ENCODE measurements at regions not wholly inside any gene's neighbourhood (a gene's known extent, or its start where the extent isn't known, plus 50 kb on each side); places are given as distances from the start of the nearest gene placed in this dataset.
"Not testable (repeated sequence)": the region's sequence is repeated elsewhere in the genome, so short reads cannot be mapped to it uniquely, and the experiment has no call there.

DNA sequence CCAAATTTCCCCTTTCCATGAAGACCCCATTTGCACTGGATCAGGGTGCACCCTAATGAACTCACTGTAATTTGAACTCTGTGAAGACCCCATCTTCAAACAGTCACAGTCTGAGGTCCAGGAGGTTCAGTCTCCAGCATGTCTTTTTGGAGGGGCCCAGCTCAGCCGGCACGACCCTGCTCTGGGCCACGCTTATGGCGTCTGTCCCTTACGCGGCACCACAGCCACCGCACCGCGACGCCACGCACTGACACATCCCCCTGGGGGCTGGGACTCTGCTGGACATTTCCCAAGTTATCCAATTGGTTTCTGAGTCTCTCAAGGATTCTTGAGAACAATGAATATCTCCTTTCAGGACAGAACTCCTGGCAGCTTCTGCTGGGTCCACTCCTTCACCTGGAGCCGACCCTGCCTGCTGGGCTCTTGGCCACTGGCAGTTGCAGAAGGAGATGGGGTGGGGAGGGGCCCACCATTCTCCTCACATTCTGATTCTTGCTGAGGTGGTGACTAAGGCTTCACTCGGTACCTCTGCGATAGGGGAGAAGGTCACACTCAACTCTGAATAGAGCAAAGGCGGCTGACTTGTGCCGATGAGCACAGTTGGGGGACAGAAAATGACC is 124.0 kb downstream of the RTP5 start:
- no peak overlapping the region for H3K4me3 Mint-ChIP-seq
- H3K36me3 Mint-ChIP-seq: peaks cover 0 to 16% (median 7%) of the 10 kb centered on the region in 3 donors
- POLR2A ChIA-PET: no interaction called here
- no peaks in the 10 kb centered on the region for H3K9me3 Mint-ChIP-seq
- peaks cover 0 to 5% (median under 1%) of the 10 kb centered on the region in 4 donors for H3K4me1 Mint-ChIP-seq
- no peaks in the 10 kb centered on the region for H3K27me3 Mint-ChIP-seq
- H3K27ac Mint-ChIP-seq: peak overlapping the region in 1 of 10 donors; percentile 29
- DNase-seq (no peak), ATAC-seq (no peak)

DNA sequence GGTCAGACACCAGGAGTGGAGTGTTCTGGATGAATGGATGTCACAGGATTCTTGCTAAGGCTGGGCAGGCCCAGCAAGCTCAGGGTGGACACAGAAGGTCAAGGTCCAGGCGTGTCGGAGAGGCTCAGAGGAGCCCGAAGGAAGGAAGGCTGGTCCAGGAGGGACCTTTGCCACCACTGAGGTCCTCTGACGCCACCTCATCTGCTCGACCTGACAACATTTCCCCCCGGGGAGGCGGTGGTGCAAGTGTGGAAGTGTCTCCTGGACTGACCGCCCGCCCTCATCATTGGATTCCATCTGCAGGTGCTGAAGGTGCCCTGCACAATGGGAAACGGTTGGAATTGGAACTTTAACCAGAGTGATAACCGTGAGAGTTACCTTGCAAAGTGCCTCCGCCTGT is 124.6 kb downstream of the RTP5 start:
- no peaks in the 10 kb centered on the region for H3K9me3 Mint-ChIP-seq
- no peak overlapping the region for H3K4me3 Mint-ChIP-seq
- no peak overlapping the region for H3K27ac Mint-ChIP-seq
- peaks cover 0 to 5% (median 0%) of the 10 kb centered on the region in 4 donors for H3K4me1 Mint-ChIP-seq
- POLR2A ChIA-PET: no interaction called here
- ATAC-seq: no peak
- no peak for DNase-seq
- no peaks in the 10 kb centered on the region for H3K27me3 Mint-ChIP-seq
- H3K36me3 Mint-ChIP-seq: peaks cover 0 to 16% (median 7%) of the 10 kb centered on the region in 3 donors

DNA sequence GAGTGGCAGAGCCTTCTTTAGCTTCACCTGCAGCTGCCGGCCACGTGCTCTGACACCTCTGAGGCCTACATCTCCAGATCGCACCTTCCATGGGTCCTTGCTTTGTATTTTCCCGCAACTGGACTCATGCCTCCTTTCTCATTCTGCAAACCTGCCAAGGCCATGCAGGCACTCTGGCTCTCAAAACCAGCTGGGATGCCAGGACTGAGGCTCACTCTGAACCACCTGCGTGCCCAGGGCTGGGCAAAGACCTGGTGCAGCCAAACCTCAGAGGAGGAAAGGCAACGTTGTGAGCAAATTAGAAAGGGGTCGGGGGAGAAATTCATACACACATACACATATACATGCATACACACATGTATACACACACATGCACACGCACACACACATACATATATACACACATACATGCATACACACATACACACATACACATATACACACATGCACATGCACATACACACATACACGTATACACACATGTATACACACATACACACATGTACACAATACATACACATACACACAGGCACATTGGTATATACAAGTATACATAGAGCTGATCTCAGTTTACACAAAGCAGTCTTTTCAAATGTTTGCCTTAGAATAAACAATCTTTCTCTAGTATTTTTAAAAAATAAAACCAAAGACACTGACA is 125.2 kb downstream of the RTP5 start:
- peaks cover 0 to 3% (median 0%) of the 10 kb centered on the region in 4 donors for H3K4me1 Mint-ChIP-seq
- H3K9me3 Mint-ChIP-seq: no peaks in the 10 kb centered on the region
- no peak for ATAC-seq
- no peak overlapping the region for H3K4me3 Mint-ChIP-seq
- H3K27me3 Mint-ChIP-seq: no peaks in the 10 kb centered on the region
- DNase-seq: no peak
- POLR2A ChIA-PET: no interaction called here
- H3K36me3 Mint-ChIP-seq: peaks cover 0 to 16% (median 7%) of the 10 kb centered on the region in 3 donors
- H3K27ac Mint-ChIP-seq: no peak overlapping the region

DNA sequence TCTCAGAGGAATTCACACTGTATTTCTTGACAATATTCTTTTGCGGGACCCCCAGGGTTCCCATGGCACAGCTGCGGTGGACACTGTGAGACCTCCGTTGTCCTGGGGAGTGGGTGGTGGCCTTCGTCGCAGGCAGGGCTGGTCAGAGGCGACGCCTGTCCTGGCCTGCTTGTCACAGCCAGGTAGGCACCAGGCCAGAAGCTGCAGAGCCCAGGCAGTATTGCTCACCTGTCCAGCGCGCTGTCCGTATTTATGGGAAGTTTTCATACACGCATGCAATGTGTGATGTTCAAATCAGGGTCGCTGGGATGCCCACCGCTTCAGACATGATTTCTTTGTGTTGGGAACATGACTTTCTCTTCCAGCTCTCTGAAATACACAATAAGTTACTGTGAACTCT is 126.6 kb downstream of the RTP5 start:
- no peaks in the 10 kb centered on the region for H3K9me3 Mint-ChIP-seq
- DNase-seq: no peak
- no peak overlapping the region for H3K4me3 Mint-ChIP-seq
- no peak overlapping the region for H3K27ac Mint-ChIP-seq
- no peak for ATAC-seq
- POLR2A ChIA-PET: no interaction called here
- peaks cover 0 to 3% (median under 1%) of the 10 kb centered on the region in 4 donors for H3K4me1 Mint-ChIP-seq
- no peaks in the 10 kb centered on the region for H3K27me3 Mint-ChIP-seq
- peaks cover 0 to 16% (median 7%) of the 10 kb centered on the region in 3 donors for H3K36me3 Mint-ChIP-seq

DNA sequence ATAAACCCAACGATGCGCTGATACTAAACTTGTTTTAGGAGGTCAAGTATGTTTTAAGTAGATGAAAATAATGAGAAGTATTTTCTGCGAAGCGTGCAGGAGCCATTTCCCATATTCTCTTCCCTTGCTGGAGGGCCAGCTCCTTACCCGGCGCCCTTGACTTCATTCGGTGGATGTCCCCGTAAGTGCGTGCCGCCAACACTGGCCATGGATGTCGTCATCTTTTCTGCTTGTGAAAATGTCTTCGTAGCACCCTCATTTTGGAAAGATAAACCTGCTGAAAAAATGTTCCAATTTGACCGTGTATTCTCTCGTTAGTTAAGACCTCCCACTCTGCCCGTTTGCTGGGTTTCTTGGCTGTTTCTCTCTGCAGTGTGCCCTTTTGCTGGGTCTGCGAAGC is 127.5 kb downstream of the RTP5 start:
- Mint-ChIP-seq H3K4me1 (peaks cover under 1 to 3% (median 1%) of the 10 kb centered on the region in 4 donors), H3K9me3 (no peaks in the 10 kb centered on the region), H3K27ac (no peak overlapping the region), H3K36me3 (peaks cover 0 to 16% (median 7%) of the 10 kb centered on the region in 3 donors), H3K4me3 (no peak overlapping the region), H3K27me3 (no peaks in the 10 kb centered on the region)
- DNase-seq (no peak), ATAC-seq (no peak)
- POLR2A ChIA-PET: no interaction called here

DNA sequence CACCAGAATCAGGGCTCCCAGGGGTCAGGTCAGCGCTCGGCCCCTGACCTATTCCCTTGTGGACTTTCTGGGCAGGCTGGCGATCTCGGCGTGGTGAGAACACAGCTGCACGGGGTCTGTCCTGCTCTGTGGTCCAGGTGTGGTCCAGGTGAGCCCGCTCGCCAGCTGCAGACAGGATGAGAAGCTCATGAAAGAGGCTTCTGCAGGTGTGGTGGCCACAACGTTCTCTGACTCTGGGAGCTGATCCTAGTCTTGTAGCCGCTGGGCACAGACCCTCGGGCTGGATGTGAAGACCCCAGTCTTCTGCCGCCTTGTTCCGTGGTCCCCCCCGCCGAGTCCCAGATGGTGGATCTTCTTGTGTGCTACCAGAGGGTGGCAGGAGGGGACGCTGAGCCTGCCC is 129.7 kb downstream of the RTP5 start:
- POLR2A ChIA-PET: interaction anchor here (0.6 to 1.0 kb wide), 2 partner anchors 15 to 19 kb away, joined by 3 read pairs; no protein-coding TSS in a partner anchor
- Mint-ChIP-seq H3K9me3 (no peaks in the 10 kb centered on the region), H3K36me3 (peaks cover 0 to 11% (median 7%) of the 10 kb centered on the region in 3 donors), H3K4me1 (peaks cover 8 to 13% (median 11%) of the 10 kb centered on the region in 4 donors), H3K27ac (peak overlapping the region in 2 of 10 donors; percentile 1 to 59), H3K4me3 (no peak overlapping the region), H3K27me3 (no peaks in the 10 kb centered on the region)
- ATAC-seq (no peak), DNase-seq (no peak)

DNA sequence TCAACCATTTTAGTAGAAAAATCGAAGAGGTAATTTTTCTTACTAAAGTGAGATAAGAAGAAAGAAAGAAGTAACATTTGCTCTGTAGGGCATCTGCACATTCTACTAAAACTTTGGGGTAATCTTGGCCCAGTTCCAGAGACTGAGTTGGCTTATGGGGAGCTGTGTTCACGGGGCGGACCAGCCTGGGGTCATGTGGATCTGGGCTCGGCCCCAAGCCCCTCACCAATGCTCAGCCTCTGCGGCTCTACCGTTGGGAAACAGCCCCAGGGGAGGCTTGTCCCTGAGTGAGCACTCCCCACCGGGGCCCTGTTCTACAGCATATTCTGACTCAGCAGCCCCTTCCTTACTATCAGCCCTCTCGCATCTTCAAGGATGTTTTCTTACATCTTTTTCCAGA is 132.3 kb downstream of the RTP5 start:
- no peak overlapping the region for H3K4me3 Mint-ChIP-seq

DNA sequence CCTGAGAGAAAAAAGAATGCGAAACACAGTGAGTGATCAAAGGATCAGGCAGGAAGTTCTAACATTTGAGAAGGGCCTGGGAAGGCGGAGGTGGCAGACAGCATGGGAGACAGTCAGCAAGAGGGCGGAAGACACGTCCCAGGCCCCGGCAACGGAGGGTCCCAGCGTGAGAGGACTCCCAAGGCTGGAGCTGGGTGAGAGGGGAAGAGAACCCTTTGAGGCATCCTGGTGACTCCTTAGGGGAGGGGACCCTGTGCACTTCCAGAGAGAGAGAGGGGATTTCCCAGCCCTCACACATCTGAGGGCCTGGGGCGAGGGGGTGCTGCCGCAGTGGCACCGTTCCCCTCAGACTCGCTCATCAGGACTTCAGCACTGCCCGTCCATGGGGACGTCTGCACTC is 133.4 kb downstream of the RTP5 start:
- H3K36me3 Mint-ChIP-seq: peaks cover 0 to 3% (median 0%) of the 10 kb centered on the region in 3 donors
- peak overlapping the region; percentile 17 to 78 (median 50) for H3K4me3 Mint-ChIP-seq
- POLR2A ChIA-PET: interaction anchor here (0.9 kb wide), 1 partner anchor 18 kb away, joined by 3 read pairs; no protein-coding TSS in a partner anchor

More for the DNA sequence above, 132.3 kb downstream of the RTP5 start:
- Mint-ChIP-seq H3K4me1 (peaks cover 8 to 13% (median 11%) of the 10 kb centered on the region in 4 donors), H3K9me3 (no peaks in the 10 kb centered on the region), H3K27ac (no peak overlapping the region), H3K27me3 (no peaks in the 10 kb centered on the region), H3K36me3 (peaks cover 0 to 7% (median 3%) of the 10 kb centered on the region in 3 donors)
- ATAC-seq: no peak
- POLR2A ChIA-PET: no interaction called here
- DNase-seq: no peak

DNA sequence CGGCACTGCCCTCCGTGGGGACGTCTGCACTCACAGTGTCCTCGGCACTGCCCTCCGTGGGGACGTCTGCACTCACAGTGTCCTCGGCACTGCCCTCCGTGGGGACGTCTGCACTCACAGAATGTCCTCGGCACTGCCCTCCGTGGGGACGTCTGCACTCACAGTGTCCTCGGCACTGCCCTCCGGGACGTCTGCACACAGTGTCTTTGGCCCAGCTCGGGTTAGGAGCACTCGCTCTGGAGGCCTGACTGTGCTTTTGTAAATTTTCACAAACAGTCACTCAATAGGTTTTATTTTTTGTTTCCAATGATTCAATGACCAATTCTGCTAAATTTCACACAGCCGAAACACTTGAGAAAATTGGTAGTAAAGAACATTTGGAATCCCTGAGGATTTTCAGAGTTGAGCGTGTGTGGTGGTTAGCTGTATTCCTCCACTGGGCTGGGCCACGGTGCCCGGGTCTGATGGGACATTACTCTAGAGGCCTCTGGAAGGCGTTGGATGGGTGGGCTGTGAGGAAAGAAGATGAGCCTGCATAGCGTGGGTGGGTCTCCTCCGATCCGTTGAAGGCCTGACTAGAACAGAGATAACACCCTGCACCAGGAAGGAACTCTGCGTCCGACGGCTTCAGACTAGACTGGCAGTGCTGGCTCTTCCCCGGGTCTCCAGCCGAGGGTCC is 134.8 kb downstream of the RTP5 start:
- peaks cover 5 to 13% (median 11%) of the 10 kb centered on the region in 4 donors for H3K4me1 Mint-ChIP-seq
- no peak for DNase-seq
- no peak for ATAC-seq
- no peaks in the 10 kb centered on the region for H3K36me3 Mint-ChIP-seq
- no peaks in the 10 kb centered on the region for H3K9me3 Mint-ChIP-seq
- H3K27me3 Mint-ChIP-seq: no peaks in the 10 kb centered on the region
- POLR2A ChIA-PET: no interaction called here
- H3K27ac Mint-ChIP-seq: peak overlapping the region in 1 of 10 donors; percentile 21
- H3K4me3 Mint-ChIP-seq: no peak overlapping the region

More for the DNA sequence above, 133.4 kb downstream of the RTP5 start:
- ATAC-seq (peak; percentile 70 to 79), DNase-seq (peak in 3 of 10 donors; percentile 16 to 29 (median 25))
- Mint-ChIP-seq H3K9me3 (no peaks in the 10 kb centered on the region), H3K4me1 (peaks cover 5 to 13% (median 11%) of the 10 kb centered on the region in 4 donors), H3K27me3 (no peaks in the 10 kb centered on the region), H3K27ac (peak overlapping the region in 8 of 10 donors; percentile 56 to 85 (median 79))

DNA sequence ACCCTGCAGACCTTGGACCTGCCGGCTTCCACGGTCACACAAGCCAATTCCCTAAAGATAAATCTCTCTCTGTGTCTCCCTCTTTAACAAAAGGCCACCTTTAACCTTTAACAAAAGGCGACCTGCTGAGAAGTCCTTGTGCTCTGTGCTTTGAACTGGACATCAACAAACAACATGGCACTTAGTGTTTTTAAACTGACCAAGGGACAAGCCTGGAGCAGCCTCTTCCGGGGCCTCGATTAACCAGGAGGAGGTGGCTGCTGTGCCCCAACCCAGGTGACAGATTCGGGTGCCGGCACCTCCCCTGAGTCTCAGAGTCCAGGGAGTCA is 135.3 kb downstream of the RTP5 start:
- DNase-seq (no peak), ATAC-seq (no peak)
- no peaks in the 10 kb centered on the region for H3K27me3 Mint-ChIP-seq
- no peaks in the 10 kb centered on the region for H3K36me3 Mint-ChIP-seq
- peaks cover 5 to 13% (median 11%) of the 10 kb centered on the region in 4 donors for H3K4me1 Mint-ChIP-seq
- POLR2A ChIA-PET: no interaction called here
- H3K4me3 Mint-ChIP-seq: no peak overlapping the region
- H3K9me3 Mint-ChIP-seq: no peaks in the 10 kb centered on the region
- peak overlapping the region in 1 of 10 donors; percentile 29 for H3K27ac Mint-ChIP-seq

DNA sequence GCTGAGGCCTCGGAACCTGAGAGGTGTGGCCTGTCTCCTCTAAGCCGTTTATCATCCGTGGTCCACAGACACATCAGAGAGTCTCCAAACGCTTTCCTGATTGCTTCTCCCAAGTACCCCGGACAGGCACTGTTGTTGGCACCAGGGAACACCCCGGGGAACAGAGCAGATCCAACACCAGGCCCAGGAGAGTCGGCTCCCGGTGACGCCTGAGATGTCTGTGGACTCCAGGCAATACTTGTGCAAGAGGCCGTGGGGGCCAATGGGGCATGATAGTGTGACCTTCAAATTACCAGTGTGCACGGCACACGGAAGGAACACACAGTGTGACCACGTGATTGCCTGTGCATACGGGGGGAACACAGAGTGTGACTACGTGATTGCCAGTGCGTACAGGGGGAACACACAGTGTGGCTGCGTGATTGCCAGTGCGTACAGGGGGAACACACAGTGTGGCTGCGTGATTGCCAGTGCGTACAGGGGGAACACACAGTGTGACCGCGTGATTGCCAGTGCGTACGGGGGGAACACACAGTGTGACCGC is 136.6 kb downstream of the RTP5 start:
- DNase-seq, ATAC-seq, POLR2A ChIA-PET: not testable (repeated sequence)

DNA sequence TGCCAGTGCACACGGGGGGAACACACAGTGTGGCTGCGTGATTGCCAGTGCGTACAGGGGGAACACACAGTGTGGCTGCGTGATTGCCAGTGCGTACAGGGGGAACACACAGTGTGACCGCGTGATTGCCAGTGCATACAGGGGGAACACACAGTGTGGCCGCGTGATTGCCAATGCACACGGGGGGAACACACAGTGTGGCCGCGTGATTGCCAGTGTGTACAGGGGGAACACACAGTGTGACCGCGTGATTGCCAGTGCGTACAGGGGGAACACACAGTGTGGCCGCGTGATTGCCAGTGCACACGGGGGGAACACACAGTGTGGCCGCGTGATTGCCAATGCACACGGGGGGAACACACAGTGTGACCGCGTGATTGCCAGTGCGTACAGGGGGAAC is 139.4 kb downstream of the RTP5 start:
- H3K27me3 Mint-ChIP-seq, DNase-seq, ATAC-seq, H3K27ac Mint-ChIP-seq, H3K4me3 Mint-ChIP-seq, POLR2A ChIA-PET, H3K36me3 Mint-ChIP-seq, H3K9me3 Mint-ChIP-seq: not testable (repeated sequence)
- peaks cover 3 to 13% (median 10%) of the 10 kb centered on the region in 4 donors for H3K4me1 Mint-ChIP-seq

More for the DNA sequence above, 136.6 kb downstream of the RTP5 start:
- not testable (repeated sequence) for H3K27ac Mint-ChIP-seq, H3K9me3 Mint-ChIP-seq, H3K36me3 Mint-ChIP-seq, H3K27me3 Mint-ChIP-seq, H3K4me3 Mint-ChIP-seq
- H3K4me1 Mint-ChIP-seq: peaks cover 7 to 22% (median 16%) of the 10 kb centered on the region in 4 donors

DNA sequence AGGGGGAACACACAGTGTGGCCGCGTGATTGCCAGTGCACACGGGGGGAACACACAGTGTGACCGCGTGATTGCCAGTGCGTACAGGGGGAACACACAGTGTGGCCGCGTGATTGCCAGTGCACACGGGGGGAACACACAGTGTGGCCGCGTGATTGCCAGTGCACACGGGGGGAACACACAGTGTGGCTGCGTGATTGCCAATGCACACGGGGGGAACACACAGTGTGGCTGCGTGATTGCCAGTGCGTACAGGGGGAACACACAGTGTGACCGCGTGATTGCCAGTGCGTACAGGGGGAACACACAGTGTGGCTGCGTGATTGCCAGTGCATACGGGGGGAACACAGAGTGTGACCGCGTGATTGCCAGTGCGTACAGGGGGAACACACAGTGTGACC is 140.3 kb downstream of the RTP5 start:
- H3K4me1 Mint-ChIP-seq: peaks cover 3 to 13% (median 10%) of the 10 kb centered on the region in 4 donors
- POLR2A ChIA-PET, H3K4me3 Mint-ChIP-seq, H3K9me3 Mint-ChIP-seq, H3K27ac Mint-ChIP-seq, ATAC-seq, H3K36me3 Mint-ChIP-seq, DNase-seq, H3K27me3 Mint-ChIP-seq: not testable (repeated sequence)

Data from naive thymus-derived CD8-positive, alpha-beta T cell (primary cell).